ENCODE measurements at regions not wholly inside any gene's neighbourhood (a gene's known extent, or its start where the extent isn't known, plus 50 kb on each side); places are given as distances from the start of the nearest gene placed in this dataset.

DNA sequence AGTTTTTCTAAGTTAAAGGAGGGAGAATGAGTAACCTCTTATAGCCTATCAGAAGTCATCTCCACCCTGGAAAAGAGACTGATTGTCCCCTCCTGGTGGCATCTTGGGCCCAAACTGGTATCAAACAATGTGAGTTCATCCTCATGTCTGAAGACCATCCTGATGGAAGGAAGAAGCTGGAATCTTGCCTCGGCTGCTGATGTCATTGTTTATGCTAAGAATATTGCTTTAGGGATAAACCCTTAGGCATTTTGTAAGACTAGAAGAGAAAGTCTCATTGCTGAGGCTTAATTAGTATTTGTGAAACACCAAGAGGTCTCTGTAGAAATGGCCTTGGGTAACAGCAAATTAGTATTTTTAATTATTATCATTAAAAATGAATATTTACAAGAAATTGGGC lies 65.7 kb upstream of the KCNN2 start:
- DNase-seq: no peak

DNA sequence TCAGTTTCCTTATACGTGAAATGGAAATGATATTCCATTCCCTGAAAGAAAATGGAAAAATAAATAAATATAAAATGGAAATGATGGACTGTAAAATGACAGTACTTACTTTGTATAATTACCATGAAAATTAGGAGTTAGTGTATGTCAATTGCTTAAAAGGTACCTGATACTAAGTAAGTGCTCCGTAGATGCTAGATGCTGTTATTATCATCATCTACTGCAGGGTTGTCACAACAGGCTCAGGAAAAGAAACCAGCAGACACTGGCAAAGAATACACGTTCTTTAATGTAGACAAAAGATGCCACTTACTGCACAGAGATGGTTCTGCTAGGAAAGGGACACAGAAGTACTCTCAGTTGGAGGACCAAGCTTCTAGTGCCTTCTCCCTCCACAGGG lies 64.0 kb upstream of the KCNN2 start:
- no peak for DNase-seq

DNA sequence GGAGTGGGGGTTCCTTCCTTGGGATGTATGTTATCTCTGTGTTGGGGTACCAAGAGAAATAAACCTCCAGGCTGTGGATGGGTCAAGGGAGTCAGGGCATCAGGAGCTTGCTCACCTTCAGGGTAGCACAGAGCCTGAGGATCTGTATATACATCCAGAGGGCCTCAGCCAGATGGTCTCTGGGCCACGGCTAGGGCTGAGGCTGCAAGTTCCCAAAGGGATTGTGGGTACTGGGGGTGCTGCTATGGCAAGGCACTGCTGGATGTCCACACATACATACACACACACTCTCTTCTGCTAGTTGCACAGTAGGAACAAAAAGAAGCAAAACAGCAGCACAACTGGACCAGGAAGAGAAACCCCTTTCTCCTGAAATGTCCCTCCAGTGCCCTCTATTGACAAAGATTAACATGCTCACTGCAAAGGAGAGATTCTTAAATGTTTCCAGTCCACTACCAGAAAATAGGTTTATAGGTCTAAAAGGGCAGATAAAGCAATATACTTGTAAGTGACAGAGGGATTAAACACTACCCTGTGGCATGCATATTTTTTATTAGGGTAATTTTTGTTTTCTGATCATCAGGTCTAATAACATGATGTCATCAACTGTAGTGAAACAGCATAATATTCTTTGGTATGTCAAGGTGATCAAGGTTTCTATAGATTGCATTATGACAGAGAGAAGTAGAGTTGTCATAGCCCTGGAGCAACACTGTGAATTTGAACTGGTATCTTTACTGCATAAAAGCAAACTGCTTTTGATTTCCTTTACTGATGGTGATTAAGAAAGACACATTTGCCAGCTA lies 56.3 kb upstream of the KCNN2 start:
- no peak for DNase-seq

GRCh38 chr5:114308017-114308416 lies 53.9 kb upstream of the KCNN2 start:
- no peak for DNase-seq

DNA sequence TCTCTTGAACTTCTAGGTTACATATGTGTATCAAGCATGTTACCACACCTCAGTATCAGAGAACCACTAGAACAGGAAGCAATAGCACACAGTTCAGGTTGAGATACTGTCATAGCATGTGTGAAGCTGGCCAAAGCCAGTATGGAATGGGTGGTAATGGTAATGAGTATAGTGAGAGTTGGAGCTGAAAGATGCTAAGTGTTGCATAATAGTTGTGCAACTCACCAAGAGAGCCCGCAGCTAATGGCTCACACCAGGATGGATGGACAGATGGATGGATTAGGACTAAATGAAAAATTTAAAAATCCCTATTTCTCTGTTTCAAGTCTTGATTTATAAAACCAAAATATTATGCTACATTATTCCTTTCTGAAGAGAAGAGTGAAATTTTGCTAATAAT lies 53.4 kb upstream of the KCNN2 start:
- DNase-seq: no peak

DNA sequence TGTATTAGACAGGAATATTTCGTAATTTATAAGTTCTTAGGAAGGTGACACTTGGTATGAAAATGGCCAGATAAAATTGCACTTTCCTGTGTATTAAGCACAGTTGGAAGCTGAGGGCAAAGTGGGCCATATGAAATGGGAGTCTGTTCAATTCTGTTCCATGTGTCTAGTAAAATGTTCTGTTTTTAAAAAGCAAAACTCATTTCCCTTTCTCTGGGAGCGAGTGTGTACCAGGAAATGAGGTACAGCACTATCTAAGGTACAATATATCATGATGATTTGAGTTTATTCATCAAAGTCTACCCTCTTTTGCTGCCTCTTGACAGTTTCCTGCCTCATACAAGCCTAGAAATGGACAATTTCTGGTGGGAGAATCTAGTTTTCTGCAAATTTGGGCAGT lies 51.2 kb upstream of the KCNN2 start:
- no peak for DNase-seq

DNA sequence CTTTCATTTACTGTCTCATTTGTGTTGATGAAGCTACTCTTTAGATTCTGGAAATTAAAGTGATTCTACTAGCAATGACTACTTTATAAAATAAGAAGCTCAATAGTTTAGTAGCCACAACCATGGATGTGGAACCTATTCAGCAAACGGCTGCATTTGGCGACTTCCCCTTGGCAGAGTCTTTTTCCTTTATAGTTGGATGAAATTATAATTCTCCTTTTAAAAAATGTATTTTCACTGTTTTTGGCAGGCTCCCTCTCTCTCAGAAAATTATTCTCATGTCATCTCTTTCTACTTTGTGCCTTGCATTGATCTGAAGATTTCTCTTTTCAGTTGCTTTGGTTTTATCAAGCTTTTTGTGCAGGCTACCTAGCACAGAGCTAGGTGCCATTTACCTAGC lies 50.6 kb upstream of the KCNN2 start:
- DNase-seq: no peak

DNA sequence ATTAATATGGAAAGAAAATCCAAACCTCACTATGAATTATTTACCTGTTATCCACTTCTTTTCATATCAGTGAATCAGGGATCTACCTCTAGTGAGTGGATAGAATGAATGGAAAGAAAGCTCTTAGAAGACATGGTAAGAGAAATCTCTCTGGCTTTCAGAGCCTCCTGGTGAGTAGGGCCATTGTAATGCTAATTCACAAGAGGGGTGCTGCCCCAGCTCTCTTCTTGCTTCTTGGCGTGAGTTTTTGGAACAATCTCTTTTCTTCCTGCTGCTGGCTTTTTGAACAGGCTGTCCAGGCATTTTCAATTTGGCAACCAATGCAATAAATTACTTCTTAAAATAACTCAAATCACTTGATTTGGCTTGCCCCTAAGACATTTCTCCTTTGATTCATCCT lies 49.9 kb upstream of the KCNN2 start:
- no peak for DNase-seq
